ENCODE measurements at regions not wholly inside any gene's neighbourhood (a gene's known extent, or its start where the extent isn't known, plus 50 kb on each side); places are given as distances from the start of the nearest gene placed in this dataset.

DNA sequence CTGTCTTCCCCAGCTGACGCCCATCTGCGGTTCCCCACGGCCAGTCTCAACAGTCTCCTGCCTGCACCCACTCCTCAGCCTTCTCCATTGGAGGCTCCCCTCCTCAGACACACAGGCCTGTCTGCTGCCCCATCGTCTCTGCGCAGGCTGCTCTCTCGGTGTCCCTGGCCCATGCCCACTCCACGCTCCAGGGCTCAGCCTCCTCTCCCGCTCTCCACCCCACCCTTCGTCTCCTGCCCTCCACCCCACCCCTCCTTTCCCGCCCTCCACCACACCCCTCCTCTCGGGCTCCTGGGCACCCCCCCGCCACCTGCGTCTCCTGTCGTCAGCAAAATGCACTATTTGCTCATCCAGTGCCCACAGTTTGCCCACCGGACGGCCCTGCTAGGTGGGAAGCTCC, 119.6 kb upstream of the DIO3 start:
- peak; percentile 36 for ATAC-seq (ENCODE audit: low FRiP score)
- H3K4me1 ChIP-seq (ENCODE audit: control insufficient read depth in 1 of 2, insufficient read depth in 2 of 2, low read length in 2 of 2): no peaks in the 10 kb centered on the region
- no peaks in the 10 kb centered on the region for H3K27me3 ChIP-seq (ENCODE audit: control insufficient read depth in 1 of 2, insufficient read depth in 2 of 2, low read length in 1 of 2)
- H3K9me3 ChIP-seq (ENCODE audit: control insufficient read depth, low read length): peaks cover 1% of the 10 kb centered on the region
- 90 to 91% methylated on average over 16 of the region's 16 CpGs for WGBS, 2 donors
- no peak overlapping the region for H3K4me3 ChIP-seq (ENCODE audit: low read length in 2 of 2)
- intact Hi-C loops (cut with DNase I): no loop called here
- no peak overlapping the region for H3K27ac ChIP-seq (ENCODE audit: low read depth in 1 of 2, low read length in 2 of 2)
- H3K36me3 ChIP-seq (ENCODE audit: control insufficient read depth in 1 of 2, insufficient read depth in 2 of 2, low read length in 1 of 2): no peaks in the 10 kb centered on the region
- no peak for DNase-seq

DNA sequence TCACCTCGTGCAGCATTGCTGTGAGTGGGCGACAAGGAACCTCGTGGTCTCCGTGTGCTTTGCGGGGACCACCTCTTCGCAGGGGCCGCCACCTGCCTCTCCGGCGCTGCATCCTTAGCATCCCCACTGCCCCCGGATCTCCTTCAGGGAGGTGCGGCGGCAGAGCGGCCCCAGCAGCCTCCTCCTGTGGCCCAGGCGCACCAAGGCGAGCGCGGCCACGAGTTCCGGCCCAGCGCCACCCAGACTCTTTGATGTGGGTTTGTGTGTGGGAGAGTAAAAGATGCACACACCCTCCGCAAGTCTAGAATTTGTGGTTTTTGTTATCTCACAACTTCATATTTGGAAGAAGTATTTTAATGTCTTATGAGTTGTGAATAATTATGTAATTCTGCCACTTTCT, 118.8 kb upstream of the DIO3 start:
- no peak overlapping the region for H3K27ac ChIP-seq (ENCODE audit: low read depth in 1 of 2, low read length in 2 of 2)
- H3K4me3 ChIP-seq (ENCODE audit: low read length in 2 of 2): no peak overlapping the region
- H3K9me3 ChIP-seq (ENCODE audit: control insufficient read depth, low read length): peaks cover 1% of the 10 kb centered on the region
- no peaks in the 10 kb centered on the region for H3K4me1 ChIP-seq (ENCODE audit: control insufficient read depth in 1 of 2, insufficient read depth in 2 of 2, low read length in 2 of 2)
- DNase-seq: no peak
- ATAC-seq (ENCODE audit: low FRiP score): no peak
- no peaks in the 10 kb centered on the region for H3K27me3 ChIP-seq (ENCODE audit: control insufficient read depth in 1 of 2, insufficient read depth in 2 of 2, low read length in 1 of 2)
- intact Hi-C loops (cut with DNase I): no loop called here
- WGBS, 2 donors: 82 to 86% methylated on average over 21 of the region's 21 CpGs
- H3K36me3 ChIP-seq (ENCODE audit: control insufficient read depth in 1 of 2, insufficient read depth in 2 of 2, low read length in 1 of 2): no peaks in the 10 kb centered on the region

DNA sequence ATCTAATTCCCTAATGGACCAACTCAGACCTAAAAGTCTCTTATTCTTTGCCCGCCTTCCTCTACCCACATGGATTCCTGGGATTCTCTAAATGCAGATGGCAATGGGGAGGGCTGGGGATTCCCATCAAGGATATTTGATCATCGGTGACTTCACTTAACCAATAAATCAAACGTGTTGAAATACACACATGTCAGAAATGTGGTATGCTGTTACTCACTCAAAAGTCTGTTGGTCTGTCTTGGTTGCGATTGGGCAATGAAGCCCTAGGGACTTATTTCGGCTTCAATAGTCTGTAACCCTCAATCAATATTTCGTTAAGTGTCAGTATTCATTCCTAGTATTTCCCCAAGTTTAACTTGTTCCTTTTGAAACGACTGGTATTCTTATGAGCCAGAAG, 117.2 kb upstream of the DIO3 start:
- no peak overlapping the region for H3K4me3 ChIP-seq (ENCODE audit: low read length in 2 of 2)
- no peak for ATAC-seq (ENCODE audit: low FRiP score)
- H3K27me3 ChIP-seq (ENCODE audit: control insufficient read depth in 1 of 2, insufficient read depth in 2 of 2, low read length in 1 of 2): no peaks in the 10 kb centered on the region
- no peak for DNase-seq
- 20 to 38% methylated on average over 7 of the region's 7 CpGs for WGBS, 2 donors
- intact Hi-C loops (cut with DNase I): no loop called here
- H3K9me3 ChIP-seq (ENCODE audit: control insufficient read depth, low read length): peaks cover 1% of the 10 kb centered on the region
- no peaks in the 10 kb centered on the region for H3K4me1 ChIP-seq (ENCODE audit: control insufficient read depth in 1 of 2, insufficient read depth in 2 of 2, low read length in 2 of 2)
- no peak overlapping the region for H3K27ac ChIP-seq (ENCODE audit: low read depth in 1 of 2, low read length in 2 of 2)
- H3K36me3 ChIP-seq (ENCODE audit: control insufficient read depth in 1 of 2, insufficient read depth in 2 of 2, low read length in 1 of 2): no peaks in the 10 kb centered on the region

DNA sequence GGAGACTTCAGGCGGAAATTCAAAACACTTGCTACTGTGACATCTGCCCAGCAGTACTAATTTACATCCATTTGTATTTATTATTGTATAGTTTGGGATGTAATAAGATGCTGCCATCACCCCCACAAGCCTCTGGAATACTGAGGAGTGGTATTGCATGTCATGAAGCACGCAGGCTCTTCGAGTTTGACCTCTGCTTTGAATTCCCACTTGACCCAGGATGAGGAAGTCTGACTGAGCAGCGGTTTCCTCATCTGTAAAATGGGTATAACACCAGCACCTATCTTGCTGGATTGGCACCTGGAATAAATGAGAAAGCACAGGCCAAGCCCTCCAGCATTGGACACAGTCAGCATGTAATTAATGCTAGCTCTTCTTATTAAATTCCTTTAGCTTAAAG, 116.0 kb upstream of the DIO3 start:
- DNase-seq (no peak), ATAC-seq (ENCODE audit: low FRiP score) (no peak)
- Histone ChIP-seq H3K27ac (ENCODE audit: low read depth in 1 of 2, low read length in 2 of 2) (no peak overlapping the region), H3K9me3 (ENCODE audit: control insufficient read depth, low read length) (peaks cover 1% of the 10 kb centered on the region), H3K27me3 (ENCODE audit: control insufficient read depth in 1 of 2, insufficient read depth in 2 of 2, low read length in 1 of 2) (no peaks in the 10 kb centered on the region), H3K36me3 (ENCODE audit: control insufficient read depth in 1 of 2, insufficient read depth in 2 of 2, low read length in 1 of 2) (no peaks in the 10 kb centered on the region), H3K4me3 (ENCODE audit: low read length in 2 of 2) (no peak overlapping the region), H3K4me1 (ENCODE audit: control insufficient read depth in 1 of 2, insufficient read depth in 2 of 2, low read length in 2 of 2) (no peaks in the 10 kb centered on the region)
- intact Hi-C loops (cut with DNase I): no loop called here
- 80 to 83% methylated on average over 4 of the region's 4 CpGs for WGBS, 2 donors

DNA sequence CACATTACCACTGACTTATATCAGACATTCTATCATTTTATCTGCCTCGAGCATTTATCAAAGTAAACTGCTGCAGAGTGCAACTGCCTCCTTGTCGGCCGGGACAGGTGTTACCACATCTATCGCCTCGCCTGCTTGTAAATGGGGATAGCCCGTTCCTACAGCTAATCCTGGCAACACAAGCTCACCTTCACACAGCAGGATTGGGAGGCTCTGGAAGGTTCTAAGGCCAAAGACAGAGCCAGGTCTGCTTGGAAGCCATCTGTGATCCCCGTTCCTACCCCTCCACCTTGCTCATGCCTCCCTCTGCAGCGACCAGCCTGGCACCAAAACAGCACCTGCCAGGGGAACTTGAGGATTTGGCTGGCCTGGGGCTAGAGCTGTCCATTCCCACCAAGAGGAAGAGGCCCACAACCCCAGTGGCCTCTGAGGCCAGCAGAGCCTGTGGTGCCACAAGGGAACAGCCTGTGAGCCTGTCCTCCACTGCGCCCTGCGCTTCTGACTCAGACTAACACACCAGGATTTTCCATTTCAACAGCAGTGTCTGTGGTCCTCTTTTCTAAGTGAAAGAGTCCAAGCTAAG, 114.8 kb upstream of the DIO3 start:
- no peak for ATAC-seq (ENCODE audit: low FRiP score)
- no peaks in the 10 kb centered on the region for H3K27me3 ChIP-seq (ENCODE audit: control insufficient read depth in 1 of 2, insufficient read depth in 2 of 2, low read length in 1 of 2)
- H3K36me3 ChIP-seq (ENCODE audit: control insufficient read depth in 1 of 2, insufficient read depth in 2 of 2, low read length in 1 of 2): no peaks in the 10 kb centered on the region
- no peaks in the 10 kb centered on the region for H3K4me1 ChIP-seq (ENCODE audit: control insufficient read depth in 1 of 2, insufficient read depth in 2 of 2, low read length in 2 of 2)
- H3K9me3 ChIP-seq (ENCODE audit: control insufficient read depth, low read length): peaks cover 1% of the 10 kb centered on the region
- no peak overlapping the region for H3K4me3 ChIP-seq (ENCODE audit: low read length in 2 of 2)
- DNase-seq: no peak
- whole genome bisulfite sequencing, 2 donors: 75% methylated on average over 10 of the region's 10 CpGs
- H3K27ac ChIP-seq (ENCODE audit: low read depth in 1 of 2, low read length in 2 of 2): no peak overlapping the region
- intact Hi-C loops (cut with DNase I): no loop called here

DNA sequence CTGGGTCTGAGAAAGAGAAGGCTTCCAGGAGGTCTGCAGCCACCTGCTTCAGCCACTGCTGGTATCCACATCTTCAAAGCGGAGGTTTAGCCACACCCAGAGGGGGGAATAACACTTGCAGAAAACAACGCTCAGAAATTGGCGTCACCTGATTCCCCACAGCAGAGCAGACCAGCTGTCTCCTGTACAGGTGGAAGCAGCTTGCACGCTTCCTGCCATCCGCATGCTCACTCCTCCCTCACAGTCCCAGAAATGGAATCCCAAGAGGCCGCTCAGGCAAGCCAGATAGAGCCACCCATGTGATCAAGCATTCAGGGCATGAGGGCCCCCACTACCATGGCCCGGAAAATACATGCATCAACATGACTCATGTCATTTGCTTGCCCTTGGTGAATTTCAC, 112.2 kb upstream of the DIO3 start:
- Histone ChIP-seq H3K4me3 (ENCODE audit: low read length in 2 of 2) (no peak overlapping the region), H3K36me3 (ENCODE audit: control insufficient read depth in 1 of 2, insufficient read depth in 2 of 2, low read length in 1 of 2) (no peaks in the 10 kb centered on the region), H3K9me3 (ENCODE audit: control insufficient read depth, low read length) (no peaks in the 10 kb centered on the region), H3K27ac (ENCODE audit: low read depth in 1 of 2, low read length in 2 of 2) (no peak overlapping the region), H3K27me3 (ENCODE audit: control insufficient read depth in 1 of 2, insufficient read depth in 2 of 2, low read length in 1 of 2) (no peaks in the 10 kb centered on the region), H3K4me1 (ENCODE audit: control insufficient read depth in 1 of 2, insufficient read depth in 2 of 2, low read length in 2 of 2) (no peaks in the 10 kb centered on the region)
- DNase-seq: no peak
- 74 to 86% methylated on average over 7 of the region's 7 CpGs for WGBS, 2 donors
- ATAC-seq (ENCODE audit: low FRiP score): no peak
- intact Hi-C loops (cut with DNase I): no loop called here

DNA sequence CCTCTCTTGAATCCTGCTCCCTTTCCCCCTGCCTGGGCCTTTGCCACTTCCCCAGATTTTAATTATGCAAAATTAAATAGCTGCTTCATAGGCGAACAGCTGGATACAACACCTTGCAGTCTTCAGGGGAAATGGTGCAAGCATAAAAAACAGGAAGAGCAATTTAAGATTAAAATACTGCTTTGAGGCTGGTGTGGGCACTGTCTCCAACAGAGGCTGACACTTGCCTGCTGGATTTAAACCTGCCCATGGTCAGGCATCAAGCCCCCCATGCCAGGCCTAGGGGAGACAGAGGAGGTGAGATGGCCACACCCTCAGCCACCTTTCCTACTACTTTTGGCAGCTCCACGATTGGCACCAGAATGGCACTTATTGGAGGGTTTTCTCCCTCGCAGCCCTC, 110.1 kb upstream of the DIO3 start:
- intact Hi-C loops (cut with DNase I): no loop called here
- Histone ChIP-seq H3K4me1 (ENCODE audit: control insufficient read depth in 1 of 2, insufficient read depth in 2 of 2, low read length in 2 of 2) (no peaks in the 10 kb centered on the region), H3K4me3 (ENCODE audit: low read length in 2 of 2) (no peak overlapping the region), H3K36me3 (ENCODE audit: control insufficient read depth in 1 of 2, insufficient read depth in 2 of 2, low read length in 1 of 2) (no peaks in the 10 kb centered on the region), H3K9me3 (ENCODE audit: control insufficient read depth, low read length) (no peaks in the 10 kb centered on the region), H3K27ac (ENCODE audit: low read depth in 1 of 2, low read length in 2 of 2) (no peak overlapping the region), H3K27me3 (ENCODE audit: control insufficient read depth in 1 of 2, insufficient read depth in 2 of 2, low read length in 1 of 2) (no peaks in the 10 kb centered on the region)
- ATAC-seq (ENCODE audit: low FRiP score): no peak
- DNase-seq: no peak
- 87 to 89% methylated on average over 3 of the region's 3 CpGs for WGBS, 2 donors

- 58 to 66% methylated on average over 7 of the region's 7 CpGs for WGBS, 2 donors
- Histone ChIP-seq H3K4me3 (ENCODE audit: low read length in 2 of 2) (no peak overlapping the region), H3K4me1 (ENCODE audit: control insufficient read depth in 1 of 2, insufficient read depth in 2 of 2, low read length in 2 of 2) (no peaks in the 10 kb centered on the region), H3K27me3 (ENCODE audit: control insufficient read depth in 1 of 2, insufficient read depth in 2 of 2, low read length in 1 of 2) (no peaks in the 10 kb centered on the region), H3K36me3 (ENCODE audit: control insufficient read depth in 1 of 2, insufficient read depth in 2 of 2, low read length in 1 of 2) (no peaks in the 10 kb centered on the region), H3K27ac (ENCODE audit: low read depth in 1 of 2, low read length in 2 of 2) (no peak overlapping the region), H3K9me3 (ENCODE audit: control insufficient read depth, low read length) (no peaks in the 10 kb centered on the region)
- no peak for ATAC-seq (ENCODE audit: low FRiP score)
- DNase-seq: no peak
- intact Hi-C loops (cut with DNase I): no loop called here
Measured at GRCh38 chr14:101453225-101453624, 108.1 kb upstream of the DIO3 start.

DNA sequence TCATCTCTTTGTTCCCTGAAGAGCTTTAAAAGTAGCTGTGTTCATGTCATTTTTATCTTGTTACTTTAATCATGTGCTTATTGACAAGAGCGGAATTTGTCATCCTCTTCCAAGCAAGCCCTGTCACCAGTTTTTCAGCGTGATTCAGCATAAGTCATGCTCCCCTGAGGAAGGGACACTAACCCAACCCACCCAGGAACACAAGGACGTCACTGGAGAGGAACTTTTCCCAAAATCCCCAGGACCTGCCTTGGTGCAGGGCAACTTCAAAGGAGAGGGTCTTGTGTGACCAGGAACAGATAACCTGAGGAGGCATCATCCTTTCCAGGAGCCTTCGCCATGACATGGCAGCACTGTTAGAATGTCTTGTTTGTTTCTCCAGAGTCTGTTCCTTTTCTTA, 107.1 kb upstream of the DIO3 start:
- no peak overlapping the region for H3K27ac ChIP-seq (ENCODE audit: low read depth in 1 of 2, low read length in 2 of 2)
- H3K4me3 ChIP-seq (ENCODE audit: low read length in 2 of 2): no peak overlapping the region
- intact Hi-C loops (cut with DNase I): no loop called here
- H3K9me3 ChIP-seq (ENCODE audit: control insufficient read depth, low read length): no peaks in the 10 kb centered on the region
- no peaks in the 10 kb centered on the region for H3K36me3 ChIP-seq (ENCODE audit: control insufficient read depth in 1 of 2, insufficient read depth in 2 of 2, low read length in 1 of 2)
- ATAC-seq (ENCODE audit: low FRiP score) (no peak), DNase-seq (peak in 1 of 2 donors; percentile 27)
- 71 to 76% methylated on average over 4 of the region's 4 CpGs for WGBS, 2 donors
- no peaks in the 10 kb centered on the region for H3K27me3 ChIP-seq (ENCODE audit: control insufficient read depth in 1 of 2, insufficient read depth in 2 of 2, low read length in 1 of 2)
- H3K4me1 ChIP-seq (ENCODE audit: control insufficient read depth in 1 of 2, insufficient read depth in 2 of 2, low read length in 2 of 2): no peaks in the 10 kb centered on the region
